KOPT-K1 (cell line): ENCODE measurements at regions not wholly inside any gene's neighbourhood (a gene's known extent, or its start where the extent isn't known, plus 50 kb on each side); places are given as distances from the start of the nearest gene placed in this dataset.
"Not testable (repeated sequence)": the region's sequence is repeated elsewhere in the genome, so short reads cannot be mapped to it uniquely, and the experiment has no call there.

Experiments
- H3K27ac ChIP-seq: fragments of 200-600 bp; sonication (generic); 2 replicates; pipeline ENCODE4 v1.5.1; 2016; ENCODE audit warnings: antibody characterized with exemption, mild to moderate bottlenecking, low read depth, low read length; ENCODE audit not compliant: poor library complexity, severe bottlenecking
- H3K36me3 ChIP-seq: fragments of 200-600 bp; sonication (generic); 2 replicates; pipeline ENCODE4 v1.5.1; 2017; ENCODE audit warnings: antibody characterized with exemption, mild to moderate bottlenecking, low read length, moderate library complexity; ENCODE audit not compliant: insufficient read depth
- H3K9me3 ChIP-seq: fragments of 200-600 bp; sonication (generic); 2 replicates; pipeline ENCODE4 v1.5.1; 2017; ENCODE audit warnings: antibody characterized with exemption, low read length, mild to moderate bottlenecking; ENCODE audit not compliant: insufficient read depth, poor library complexity, severe bottlenecking

- peaks cover 8% of the 10 kb centered on the region for H3K9me3 ChIP-seq
- H3K27ac ChIP-seq = no peak overlapping the region
- H3K36me3 ChIP-seq = no peaks in the 10 kb centered on the region
These were observed 136.0 kb downstream of the LMLN start for GRCh38 chr3:198096015-198096414.

GRCh38 chr3:198097048-198097447, 137.0 kb downstream of the LMLN start:
- no peaks in the 10 kb centered on the region for H3K36me3 ChIP-seq
- H3K9me3 ChIP-seq = peaks cover 8% of the 10 kb centered on the region
- no peak overlapping the region for H3K27ac ChIP-seq

DNA sequence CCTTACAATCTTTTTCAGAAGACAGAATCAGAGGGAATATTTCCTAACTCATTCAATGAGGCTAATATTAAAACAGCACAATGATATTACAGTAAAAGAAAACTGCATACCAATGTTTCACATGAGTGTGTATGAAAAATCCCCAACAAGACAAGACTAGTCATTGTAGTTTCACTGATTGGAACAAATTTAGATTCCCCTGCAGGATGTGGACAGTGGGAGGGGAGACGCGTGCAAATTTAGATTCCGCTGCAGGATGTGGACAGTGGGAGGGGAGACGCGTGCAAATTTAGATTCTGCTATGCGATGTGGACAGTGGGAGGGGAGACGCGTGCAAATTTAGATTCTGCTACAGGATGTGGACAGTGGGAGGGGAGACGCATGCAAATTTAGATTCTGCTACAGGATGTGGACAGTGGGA, 138.7 kb downstream of the LMLN start:
- peak overlapping the region; percentile 44 for H3K27ac ChIP-seq
- H3K9me3 ChIP-seq, H3K36me3 ChIP-seq: not testable (repeated sequence)

- peaks cover 16% of the 10 kb centered on the region for H3K9me3 ChIP-seq
- peak overlapping the region; percentile 46 for H3K27ac ChIP-seq
- not testable (repeated sequence) for H3K36me3 ChIP-seq
These were observed 143.1 kb downstream of the LMLN start for GRCh38 chr3:198103070-198103469.

- H3K27ac ChIP-seq = peak overlapping the region; percentile 63
- no peaks in the 10 kb centered on the region for H3K36me3 ChIP-seq
- H3K9me3 ChIP-seq = peaks cover 16% of the 10 kb centered on the region
These were observed 146.2 kb downstream of the LMLN start for GRCh38 chr3:198106265-198106664.

DNA sequence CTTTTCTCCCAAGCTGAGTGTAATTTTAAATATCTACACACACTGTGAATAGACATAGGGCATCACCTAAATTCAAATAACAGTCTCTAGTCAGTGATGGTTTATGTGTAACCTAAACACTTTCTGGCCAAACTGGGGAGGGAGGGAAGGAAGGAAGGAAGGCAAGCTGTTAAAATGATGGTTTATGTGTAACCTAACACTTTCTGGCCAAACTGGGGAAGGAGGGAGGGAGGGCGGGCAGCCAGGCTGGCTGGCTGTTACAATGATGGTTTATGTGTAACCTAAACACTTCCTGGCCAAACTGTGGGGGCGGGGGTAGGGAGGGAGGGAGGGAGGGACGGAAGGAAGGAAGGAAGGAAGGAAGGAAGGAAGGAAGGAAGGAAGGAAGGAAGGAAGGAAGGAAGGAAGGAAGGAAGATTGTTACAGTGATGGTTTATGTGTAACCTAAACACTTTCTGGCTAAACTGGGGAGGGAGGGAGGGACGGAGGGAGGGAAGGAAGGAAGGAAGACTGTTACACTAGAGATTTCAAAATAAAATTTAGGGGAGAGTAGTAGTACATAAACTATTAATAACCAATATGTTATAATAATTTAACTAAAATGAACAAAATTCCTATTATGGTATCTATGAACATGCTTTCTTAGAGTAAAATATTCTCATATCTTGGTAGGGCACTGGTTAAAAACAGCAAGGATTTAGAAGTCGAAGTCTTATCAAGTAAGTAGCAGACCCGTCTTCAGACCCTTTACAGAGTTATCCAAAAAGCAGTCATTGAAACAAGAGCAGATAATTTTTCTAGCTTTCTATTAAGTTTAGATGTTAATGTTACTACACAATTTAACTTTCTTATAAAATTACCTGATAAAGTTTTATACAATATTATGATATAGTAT, 148.1 kb downstream of the LMLN start:
- Histone ChIP-seq H3K36me3 (no peaks in the 10 kb centered on the region), H3K27ac (peak overlapping the region; percentile 36), H3K9me3 (peaks cover 16% of the 10 kb centered on the region)

- H3K9me3 ChIP-seq = peaks cover 22% of the 10 kb centered on the region
- H3K36me3 ChIP-seq = no peaks in the 10 kb centered on the region
- H3K27ac ChIP-seq = no peak overlapping the region
These were observed 149.9 kb downstream of the LMLN start for GRCh38 chr3:198109883-198110282.

GRCh38 chr3:198112031-198112430, 152.0 kb downstream of the LMLN start:
- peaks cover 17% of the 10 kb centered on the region for H3K9me3 ChIP-seq
- no peaks in the 10 kb centered on the region for H3K36me3 ChIP-seq

GRCh38 chr3:198113206-198114053, 153.4 kb downstream of the LMLN start:
- Histone ChIP-seq H3K27ac (no peak overlapping the region), H3K9me3 (peaks cover 17% of the 10 kb centered on the region), H3K36me3 (no peaks in the 10 kb centered on the region)

More at GRCh38 chr3:198112031-198112430, 152.0 kb downstream of the LMLN start:
- no peak overlapping the region for H3K27ac ChIP-seq

- H3K36me3 ChIP-seq, H3K27ac ChIP-seq, H3K9me3 ChIP-seq: not testable (repeated sequence)
These were observed 154.5 kb downstream of the LMLN start for GRCh38 chr3:198114516-198114915.

DNA sequence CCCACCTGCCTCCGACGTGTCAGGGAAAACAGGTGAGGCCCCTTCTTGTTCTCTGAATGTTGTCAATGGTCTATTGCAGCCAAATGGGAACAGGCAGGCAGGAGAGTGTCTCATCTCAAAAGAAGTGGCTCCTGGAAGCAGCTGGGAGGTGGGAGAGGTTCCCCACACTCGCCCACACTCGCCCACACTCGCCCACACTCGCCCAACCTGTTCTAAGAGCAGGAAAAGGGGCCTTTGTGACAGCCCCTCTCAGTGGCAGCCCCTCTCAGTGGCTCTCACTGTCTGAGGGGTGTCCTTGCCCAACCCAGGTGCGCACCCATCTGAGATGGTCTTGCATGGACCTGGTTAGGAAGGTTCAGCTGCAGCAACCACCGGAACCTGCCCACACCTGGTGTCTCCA, 162.2 kb downstream of the LMLN start:
- not testable (repeated sequence) for H3K36me3 ChIP-seq, H3K9me3 ChIP-seq, H3K27ac ChIP-seq

GRCh38 chr3:198137038-198137835, 177.2 kb downstream of the LMLN start:
- not testable (repeated sequence) for H3K36me3 ChIP-seq, H3K9me3 ChIP-seq, H3K27ac ChIP-seq

GRCh38 chr3:198138205-198138604, 178.2 kb downstream of the LMLN start:
- H3K27ac ChIP-seq, H3K36me3 ChIP-seq, H3K9me3 ChIP-seq: not testable (repeated sequence)

DNA sequence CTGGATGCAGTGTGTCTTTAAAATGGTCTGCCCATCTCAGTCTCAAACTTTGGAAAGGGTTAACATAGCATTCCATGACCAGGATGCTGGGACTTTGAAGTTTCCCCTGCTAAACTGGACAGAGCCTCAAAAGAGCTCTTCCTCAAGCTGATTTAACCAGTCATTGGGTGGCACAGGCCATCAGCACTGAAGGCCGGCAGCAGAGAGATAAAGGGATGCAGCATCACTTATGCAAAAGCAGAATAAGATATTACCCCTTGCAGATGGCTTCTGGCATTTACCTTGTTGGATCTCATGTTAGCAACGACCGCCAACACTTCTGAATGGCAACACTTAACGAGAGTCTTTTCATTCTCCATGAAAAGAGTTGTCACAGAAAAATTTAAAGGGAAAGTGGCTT, 179.0 kb downstream of the LMLN start:
- H3K9me3 ChIP-seq, H3K36me3 ChIP-seq, H3K27ac ChIP-seq: not testable (repeated sequence)
